ENCODE measurements at regions not wholly inside any gene's neighbourhood (a gene's known extent, or its start where the extent isn't known, plus 50 kb on each side); places are given as distances from the start of the nearest gene placed in this dataset.
"Not testable (repeated sequence)": the region's sequence is repeated elsewhere in the genome, so short reads cannot be mapped to it uniquely, and the experiment has no call there.

GRCh38 chr16:85533593-85533992, 79.5 kb upstream of the GSE1 start:
- not testable (repeated sequence) for TF ChIP-seq EZH2 (IDR thresholded peaks at IDR 0.05); POLR2AphosphoS5 (IDR thresholded peaks at IDR 0.05; ENCODE audit: borderline replicate concordance, low read depth, low read length); FOXP2 (optimal IDR thresholded peaks at IDR 0.05; ENCODE audit: control extremely low read depth, extremely low read length, insufficient read depth)
